Loucy (cell line): ENCODE measurements at regions not wholly inside any gene's neighbourhood (a gene's known extent, or its start where the extent isn't known, plus 50 kb on each side); places are given as distances from the start of the nearest gene placed in this dataset.
"Not testable (repeated sequence)": the region's sequence is repeated elsewhere in the genome, so short reads cannot be mapped to it uniquely, and the experiment has no call there.

ENCODE experiments used
- CTCF ChIP-seq: fragments of 200-600 bp; sonication (generic); conservative IDR thresholded peaks from 2 replicates; pipeline ENCODE4 v1.5.1; 2014; ENCODE audit warnings: mild to moderate bottlenecking, antibody characterized with exemption, low read length
- EZH2phosphoT487 ChIP-seq: fragments of 200-600 bp; IDR thresholded peaks from 2 replicates; pipeline ENCODE4 v1.6.1; 2018; ENCODE audit warnings: antibody characterized with exemption, mild to moderate bottlenecking, moderate library complexity, borderline replicate concordance

DNA sequence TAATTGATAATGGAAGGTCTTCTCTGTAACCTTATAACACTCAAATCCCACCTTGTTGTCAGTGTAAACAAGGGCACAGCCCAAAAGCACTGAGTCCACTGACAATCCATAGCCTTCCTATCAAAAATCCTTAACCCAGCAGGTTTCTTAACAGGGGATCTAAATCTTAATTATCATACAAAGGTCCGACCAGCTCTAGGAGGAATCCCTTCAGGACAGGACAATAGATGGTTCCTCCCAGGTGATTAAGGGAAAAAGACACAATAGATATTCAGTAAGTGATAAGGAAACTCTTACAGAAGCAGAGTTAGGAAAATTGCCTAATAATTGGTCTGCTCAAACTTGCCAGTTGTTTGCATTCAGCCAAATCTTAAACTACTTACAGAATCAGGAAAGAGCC is 951.9 kb upstream of the CTNND2 start:
- not testable (repeated sequence) for TF ChIP-seq CTCF, EZH2phosphoT487
